Stimulated activated CD4-positive, alpha-beta T cell treated with anti-CD3 and anti-CD28 coated beads, Interleukin-2, amount 100 ng/mL, for 4 hours (primary cell): ENCODE measurements at regions not wholly inside any gene's neighbourhood (a gene's known extent, or its start where the extent isn't known, plus 50 kb on each side); places are given as distances from the start of the nearest gene placed in this dataset.
"Not testable (repeated sequence)": the region's sequence is repeated elsewhere in the genome, so short reads cannot be mapped to it uniquely, and the experiment has no call there.

Experiments used
- DNase-seq: peaks from one replicate; pipeline ENCODE4 v3.0.0-alpha.2; 2020; ENCODE audit warnings: low read depth

DNA sequence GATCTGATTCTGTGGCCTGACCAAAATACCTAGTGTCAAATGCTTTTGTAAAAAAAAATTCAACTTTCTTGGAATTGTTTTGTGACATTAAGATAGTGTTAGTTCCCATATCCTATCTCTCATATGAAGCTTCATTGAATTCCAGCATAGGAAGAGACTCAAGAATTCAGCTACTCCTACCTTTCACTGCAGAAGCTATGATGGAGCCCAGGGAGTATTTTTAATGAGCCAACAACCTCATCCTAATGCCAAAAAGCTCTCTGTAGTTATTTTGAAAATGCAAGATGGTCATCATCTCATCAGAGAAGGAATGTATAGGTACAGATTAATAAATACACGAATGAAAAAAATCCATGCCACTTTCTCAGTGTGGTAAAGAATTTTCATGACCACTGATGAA lies 431.2 kb upstream of the SGCG start:
- no peak for DNase-seq

DNA sequence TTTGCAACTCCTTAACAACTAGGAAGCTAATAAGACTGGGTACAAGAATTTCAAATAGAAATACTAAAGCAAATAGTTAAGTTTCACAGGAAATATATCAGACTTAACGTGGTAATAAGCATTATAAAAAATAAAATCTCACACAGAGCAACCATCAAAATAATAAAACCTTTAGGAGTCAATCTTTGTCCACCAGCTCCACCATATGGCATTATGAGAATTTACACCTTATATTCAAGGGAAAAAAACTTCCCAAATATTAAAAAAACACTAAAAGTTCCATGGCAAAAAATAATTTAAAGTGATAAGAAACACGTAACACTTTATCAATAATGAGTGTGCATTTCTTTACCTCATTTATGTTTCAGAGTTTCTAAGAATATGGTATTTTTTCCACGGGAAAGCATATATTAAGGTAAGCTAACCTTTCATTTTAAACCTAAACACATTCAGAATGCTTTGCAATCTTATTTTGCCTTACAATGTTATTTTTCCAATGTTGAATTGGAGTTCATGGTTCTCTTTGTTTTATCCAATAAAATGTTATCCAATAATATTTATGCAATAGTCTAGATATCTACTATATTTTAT lies 423.2 kb upstream of the SGCG start:
- DNase-seq: no peak

DNA sequence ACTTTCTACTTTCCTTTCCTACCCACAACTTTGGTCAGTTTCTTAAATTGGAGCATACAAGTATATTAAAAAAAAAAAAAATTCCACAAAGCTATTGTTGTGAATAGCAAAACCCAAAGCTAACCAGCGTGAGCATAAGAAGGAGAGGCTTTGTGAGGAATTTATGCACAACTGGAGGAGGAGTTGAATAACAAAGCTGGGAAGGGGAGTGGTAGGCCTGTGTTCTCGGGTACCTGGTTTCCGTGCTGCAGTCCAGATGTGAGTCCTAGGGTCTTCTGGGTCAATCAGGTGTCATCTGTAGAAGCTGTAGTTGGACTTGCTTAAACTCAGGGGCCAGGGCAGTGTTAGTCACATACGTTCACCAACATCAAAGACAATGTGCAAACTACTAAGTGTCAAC lies 422.5 kb upstream of the SGCG start:
- no peak for DNase-seq

DNA sequence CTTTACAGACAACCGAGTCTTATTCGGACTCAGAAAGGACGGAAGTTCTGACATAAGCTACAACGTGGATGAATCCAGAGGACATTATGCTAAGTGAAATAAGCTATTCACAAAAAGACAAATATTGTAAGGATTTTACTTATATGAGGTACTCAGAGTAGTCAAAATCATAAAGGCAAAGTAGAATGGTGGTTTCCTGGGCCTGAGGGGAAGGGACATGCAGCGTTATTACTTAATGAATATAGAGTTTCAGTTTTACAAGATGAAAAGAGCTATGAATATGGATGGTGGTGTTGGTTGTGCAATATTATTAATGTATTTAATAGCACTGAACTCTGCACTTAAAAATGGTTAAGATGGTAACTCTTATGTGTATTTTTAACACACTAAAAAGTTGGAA lies 419.1 kb upstream of the SGCG start:
- DNase-seq: no peak

DNA sequence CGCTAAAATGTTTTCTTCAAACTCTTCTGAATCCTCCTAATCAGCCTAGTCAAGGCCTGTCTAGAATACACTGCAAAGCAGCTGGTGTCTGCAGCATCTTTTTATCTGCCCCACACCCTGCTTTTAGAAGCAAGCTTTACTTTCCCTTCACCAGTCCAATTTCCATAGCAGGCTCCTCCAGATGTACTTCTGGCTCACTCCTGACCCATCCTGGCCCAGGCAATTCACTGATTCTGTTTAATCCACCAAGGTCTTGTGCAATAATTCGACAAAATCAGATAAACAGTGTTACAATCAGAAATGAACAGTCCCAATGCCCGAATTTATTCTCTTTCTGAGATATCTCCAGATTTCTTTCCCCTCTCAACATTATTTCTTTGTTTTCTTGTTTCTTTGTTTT lies 415.2 kb upstream of the SGCG start:
- no peak for DNase-seq

DNA sequence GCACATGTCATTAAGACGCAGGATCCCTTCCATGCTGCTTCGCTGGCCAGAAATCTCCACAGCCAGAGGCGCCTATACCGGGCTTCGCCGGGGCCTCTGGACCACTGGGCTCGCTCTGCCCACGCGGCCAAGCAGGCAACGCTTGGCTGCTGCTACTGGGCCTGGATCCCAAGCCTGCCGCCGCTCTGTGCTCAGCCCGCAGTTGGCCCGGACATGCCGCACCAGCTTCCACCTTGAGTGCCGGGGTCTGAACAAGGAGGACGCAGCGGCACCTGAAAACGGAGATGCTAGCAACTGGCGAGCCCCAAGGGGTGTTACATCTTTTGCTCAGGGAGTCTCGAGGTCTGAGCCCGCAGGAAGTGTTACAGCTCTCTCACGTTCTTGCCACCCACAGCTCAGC lies 409.9 kb upstream of the SGCG start:
- no peak for DNase-seq

DNA sequence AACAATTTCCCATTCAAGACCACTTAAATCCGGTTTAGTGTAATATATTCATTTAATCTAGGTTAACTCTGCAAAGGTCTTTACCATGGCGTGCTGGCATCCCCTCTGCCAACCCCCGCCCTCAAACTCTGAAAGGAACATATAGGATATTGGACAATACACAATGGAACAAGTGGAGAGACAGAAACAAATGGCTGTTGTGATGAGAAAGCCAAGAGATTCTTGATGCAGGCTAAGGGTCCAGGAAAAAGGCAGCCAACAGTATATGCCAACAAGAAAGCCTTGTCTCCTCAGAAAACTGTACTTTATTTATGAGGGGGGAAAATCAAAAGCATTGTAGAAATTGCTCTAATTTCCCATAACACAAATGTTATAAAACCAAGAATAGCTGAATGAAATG lies 407.3 kb upstream of the SGCG start:
- no peak for DNase-seq

DNA sequence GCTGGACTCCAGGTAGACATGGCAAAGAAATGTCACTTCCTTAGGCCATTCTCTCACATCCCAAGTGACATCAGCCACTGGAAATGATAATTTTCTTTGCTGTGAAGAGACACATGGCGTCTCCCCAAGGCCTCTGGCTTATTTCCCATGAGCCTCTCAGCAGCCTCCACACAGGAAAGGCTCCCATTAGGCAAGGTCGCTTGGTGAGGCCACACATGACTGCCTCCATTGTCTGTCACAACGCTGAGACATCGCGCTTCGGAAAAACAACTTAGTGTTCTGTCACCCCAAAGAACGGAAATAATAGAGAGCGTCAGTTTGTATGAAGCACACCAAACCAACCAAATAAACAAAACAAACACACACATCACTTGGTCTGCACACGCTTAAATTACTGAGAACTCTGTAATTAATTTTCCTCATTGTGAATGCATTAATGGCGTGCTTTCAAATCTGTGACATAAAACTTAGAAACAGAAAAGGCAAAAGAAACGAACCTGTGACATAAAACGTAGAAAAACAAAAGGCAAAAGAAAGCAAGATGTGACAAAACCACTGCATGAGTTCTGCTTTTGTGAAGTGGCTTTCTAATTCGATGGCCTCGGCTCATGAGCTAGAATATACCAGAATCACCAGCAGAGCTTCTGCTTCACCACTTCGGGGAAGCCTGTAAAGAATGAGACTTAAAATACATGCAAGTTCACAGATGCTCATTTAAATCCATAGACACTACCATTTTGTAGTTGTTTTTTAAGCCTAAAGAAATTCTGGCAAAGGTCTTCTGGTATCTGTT lies 404.2 kb upstream of the SGCG start:
- no peak for DNase-seq

DNA sequence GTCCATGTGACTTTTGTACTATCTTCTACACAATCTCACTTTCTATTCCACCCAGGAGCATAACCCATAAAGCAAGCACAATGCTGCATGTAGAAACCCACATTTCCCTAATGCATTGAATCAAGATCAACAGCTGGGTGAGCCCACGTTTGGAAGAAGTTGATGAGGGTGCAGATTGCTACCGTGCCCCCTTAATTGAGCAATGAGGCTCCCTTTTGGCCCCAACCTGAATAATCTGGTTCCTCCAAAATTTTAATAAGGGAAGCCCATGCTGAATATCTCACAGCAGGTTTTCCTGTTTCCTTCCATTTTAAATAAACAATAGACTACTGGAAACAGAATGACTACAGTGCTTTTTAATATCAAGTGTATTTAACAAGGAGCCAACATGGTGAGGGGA lies 403.6 kb upstream of the SGCG start:
- DNase-seq: no peak

- no peak for DNase-seq
Observed at GRCh38 chr13:22789027-22789593, 391.7 kb upstream of the SGCG start.

GRCh38 chr13:22789916-22790315 lies 390.9 kb upstream of the SGCG start:
- no peak for DNase-seq

DNA sequence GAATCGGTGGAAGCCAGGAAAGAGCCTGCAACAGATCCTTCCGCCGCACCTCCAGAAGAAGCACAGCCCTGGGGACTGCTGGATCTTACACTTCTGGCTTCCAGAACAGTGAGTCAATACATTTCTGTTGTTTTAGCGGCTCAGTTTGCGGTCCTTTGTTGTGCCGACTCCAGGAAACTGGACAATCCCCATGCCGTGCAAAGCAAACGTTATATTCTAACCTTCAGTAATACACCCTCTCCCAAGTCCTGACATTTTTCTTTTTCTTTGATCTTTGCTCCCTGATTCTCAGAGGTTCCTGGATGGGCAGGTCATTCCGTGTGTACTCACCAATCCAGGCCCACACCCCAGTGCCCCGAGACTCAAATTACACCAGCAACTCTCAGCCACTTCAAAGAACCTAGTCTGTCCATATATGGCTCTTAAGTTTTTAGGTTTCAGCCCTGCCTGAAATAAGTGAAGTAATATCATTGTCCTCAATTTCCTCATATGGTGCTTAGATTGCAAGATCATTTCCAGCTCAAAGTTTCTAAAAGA lies 387.1 kb upstream of the SGCG start:
- no peak for DNase-seq

- no peak for DNase-seq
Observed at GRCh38 chr13:22800526-22801401, 380.0 kb upstream of the SGCG start.

DNA sequence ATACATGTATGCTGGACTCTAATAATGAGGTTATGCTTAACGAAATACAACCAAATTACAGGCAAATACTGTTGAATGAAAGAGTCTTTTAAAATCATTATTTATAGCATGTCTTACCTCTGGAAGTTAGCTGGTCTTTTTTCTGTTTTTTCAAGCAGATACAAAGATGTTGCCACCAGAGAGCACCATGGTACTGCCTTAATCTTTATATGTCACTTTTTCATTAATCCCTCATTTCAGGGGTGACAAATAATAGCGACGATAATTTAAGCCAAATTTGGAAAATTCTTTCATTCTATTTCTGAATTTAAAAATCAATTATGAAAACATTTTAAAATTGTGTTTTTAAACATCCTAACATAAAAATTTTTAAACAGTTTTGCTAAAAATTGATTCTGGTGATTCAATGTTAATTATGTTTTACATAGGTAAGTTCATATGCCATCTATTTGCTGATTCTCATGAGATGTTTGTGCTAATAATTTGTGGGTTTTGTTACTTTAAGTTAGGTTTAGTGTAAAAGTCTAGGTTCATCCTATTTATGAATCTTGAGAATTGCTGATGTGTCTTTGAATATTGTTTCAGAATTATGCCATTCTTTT lies 379.3 kb upstream of the SGCG start:
- no peak for DNase-seq

DNA sequence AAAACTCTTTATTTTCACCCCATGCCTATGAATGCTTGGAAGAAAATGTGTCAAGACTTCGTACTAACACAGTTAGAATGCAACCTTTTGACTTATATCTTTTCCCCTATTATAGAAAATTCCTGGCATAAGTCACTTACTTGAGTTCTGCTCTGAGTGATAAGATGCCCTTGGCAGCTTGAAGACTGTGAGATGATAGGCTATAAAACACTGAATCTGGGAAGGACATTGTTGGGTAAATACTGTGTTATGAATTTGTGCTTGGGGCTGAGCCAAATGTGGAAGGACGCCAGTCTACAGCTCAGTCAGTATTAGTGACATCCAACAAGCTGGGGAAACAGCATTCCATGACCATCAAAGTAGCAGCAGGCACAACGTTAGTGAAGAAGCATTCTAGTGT lies 368.0 kb upstream of the SGCG start:
- no peak for DNase-seq

- not testable (repeated sequence) for DNase-seq
Observed at GRCh38 chr13:22813531-22814377, 367.0 kb upstream of the SGCG start.

- not testable (repeated sequence) for DNase-seq
Observed at GRCh38 chr13:22814433-22814832, 366.3 kb upstream of the SGCG start.

DNA sequence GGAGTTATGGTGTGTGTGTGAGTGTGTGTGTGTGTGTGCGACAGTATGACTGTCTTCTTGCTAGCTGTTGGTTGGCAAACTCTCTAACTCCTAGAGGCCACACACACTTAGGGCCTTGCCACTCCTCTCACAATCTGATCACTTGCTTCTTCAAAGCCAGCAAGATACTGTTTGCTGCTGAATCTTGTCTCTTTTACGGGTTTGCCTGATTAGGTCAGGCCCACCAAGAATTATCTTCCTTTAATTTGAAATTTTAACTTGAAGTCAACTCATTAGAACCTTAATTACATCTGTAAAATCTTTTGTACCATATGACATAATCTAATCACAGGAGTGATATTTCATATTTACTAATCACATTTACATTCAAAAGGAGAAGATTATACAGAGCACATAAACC lies 359.2 kb upstream of the SGCG start:
- DNase-seq: no peak

- no peak for DNase-seq
Observed at GRCh38 chr13:22825186-22825585, 355.6 kb upstream of the SGCG start.

GRCh38 chr13:22828081-22828480 lies 352.7 kb upstream of the SGCG start:
- no peak for DNase-seq

DNA sequence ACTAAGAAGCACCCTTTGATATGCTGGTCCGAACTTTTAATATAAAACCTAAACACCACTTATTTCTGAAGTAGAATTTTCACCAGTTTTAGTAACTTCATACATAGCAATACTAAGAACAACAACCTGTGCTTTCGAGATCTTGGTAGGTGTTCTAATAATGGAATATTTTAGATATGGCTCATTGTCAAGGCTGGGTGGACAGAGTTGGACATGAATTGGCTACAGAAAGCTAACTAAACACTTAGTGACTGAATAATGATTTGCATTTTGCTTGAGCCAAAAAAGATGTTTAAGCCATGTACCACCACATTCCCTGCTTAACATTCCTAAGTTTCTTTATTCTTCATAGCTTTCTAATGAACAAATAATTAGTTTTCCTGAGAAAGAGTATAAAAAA lies 344.3 kb upstream of the SGCG start:
- no peak for DNase-seq
